ENCODE measurements at regions not wholly inside any gene's neighbourhood (a gene's known extent, or its start where the extent isn't known, plus 50 kb on each side); places are given as distances from the start of the nearest gene placed in this dataset.

- ATAC-seq (no peak), DNase-seq (ENCODE audit: low spot score) (no peak)
- H3K9me3 Mint-ChIP-seq, result no peaks in the 10 kb centered on the region
- no peak overlapping the region for H3K27ac Mint-ChIP-seq
- no peak overlapping the region for H3K4me3 Mint-ChIP-seq
- peaks cover 15 to 36% of the 10 kb centered on the region in 2 donors for H3K4me1 Mint-ChIP-seq (ENCODE audit: low read depth in 2 of 2)
- peaks cover 0 to 15% of the 10 kb centered on the region in 2 donors for H3K27me3 Mint-ChIP-seq
- no peaks in the 10 kb centered on the region for H3K36me3 Mint-ChIP-seq
Measured at GRCh38 chr6:96468681-96469224, 52.9 kb upstream of the UFL1 start.

GRCh38 chr6:96469312-96469711 lies 52.3 kb upstream of the UFL1 start:
- Mint-ChIP-seq H3K36me3 (no peaks in the 10 kb centered on the region), H3K4me3 (no peak overlapping the region), H3K27ac (no peak overlapping the region), H3K27me3 (peaks cover 0 to 17% of the 10 kb centered on the region in 2 donors), H3K4me1 (ENCODE audit: low read depth in 2 of 2) (peaks cover 15 to 36% of the 10 kb centered on the region in 2 donors), H3K9me3 (no peaks in the 10 kb centered on the region)
- DNase-seq (ENCODE audit: low spot score) (no peak), ATAC-seq (no peak)

GRCh38 chr6:96470296-96470695 lies 51.3 kb upstream of the UFL1 start:
- Mint-ChIP-seq H3K36me3 (peaks cover 4% of the 10 kb centered on the region), H3K4me3 (no peak overlapping the region), H3K27ac (no peak overlapping the region), H3K4me1 (ENCODE audit: low read depth in 2 of 2) (peaks cover 12 to 32% of the 10 kb centered on the region in 2 donors), H3K9me3 (peaks cover 4% of the 10 kb centered on the region), H3K27me3 (peaks cover 6 to 21% of the 10 kb centered on the region in 2 donors)
- DNase-seq (ENCODE audit: low spot score), result no peak
- ATAC-seq, result no peak
